Brain microvascular endothelial cell (primary cell): ENCODE measurements at regions not wholly inside any gene's neighbourhood (a gene's known extent, or its start where the extent isn't known, plus 50 kb on each side); places are given as distances from the start of the nearest gene placed in this dataset.
"Not testable (repeated sequence)": the region's sequence is repeated elsewhere in the genome, so short reads cannot be mapped to it uniquely, and the experiment has no call there.

Experiments used
- DNase-seq: peaks from one replicate; pipeline ENCODE4 v3.0.0-alpha.2; 2020
- H3K27ac ChIP-seq: fragments of 250-450 bp; sonication (Bioruptor Pico); 2 replicates; pipeline ENCODE4 v1.5.1; 2020; ENCODE audit warnings: mild to moderate bottlenecking, moderate library complexity
- H3K27me3 ChIP-seq: fragments of 250-450 bp; sonication (Bioruptor Pico); replicated peaks from 2 replicates; pipeline ENCODE4 v1.5.1; 2020; ENCODE audit warnings: mild to moderate bottlenecking
- H3K36me3 ChIP-seq: fragments of 250-450 bp; sonication (Bioruptor Pico); replicated peaks from 2 replicates; pipeline ENCODE4 v1.5.1; 2020; ENCODE audit warnings: mild to moderate bottlenecking
- H3K4me3 ChIP-seq: 2 replicates; pipeline ENCODE4 v1.5.1; 2011; ENCODE audit warnings: low read depth, mild to moderate bottlenecking, control low read depth, low read length, moderate library complexity
- in situ Hi-C: cut with HindIII; loops from 2 replicates; pipeline ENCODE4 v1.10.0; 2017; ENCODE audit warnings: low sequenced_read_pairs, low pct_ligation_motif_present
- TF ChIP-seq, protein P1 (sequence below): IDR thresholded peaks from 2 replicates; pipeline ENCODE4 v1.5.1; 2011; ENCODE audit warnings: low read depth, mild to moderate bottlenecking, moderate library complexity, low read length, control low read depth, inconsistent platforms; ENCODE audit errors: missing control alignments

DNA sequence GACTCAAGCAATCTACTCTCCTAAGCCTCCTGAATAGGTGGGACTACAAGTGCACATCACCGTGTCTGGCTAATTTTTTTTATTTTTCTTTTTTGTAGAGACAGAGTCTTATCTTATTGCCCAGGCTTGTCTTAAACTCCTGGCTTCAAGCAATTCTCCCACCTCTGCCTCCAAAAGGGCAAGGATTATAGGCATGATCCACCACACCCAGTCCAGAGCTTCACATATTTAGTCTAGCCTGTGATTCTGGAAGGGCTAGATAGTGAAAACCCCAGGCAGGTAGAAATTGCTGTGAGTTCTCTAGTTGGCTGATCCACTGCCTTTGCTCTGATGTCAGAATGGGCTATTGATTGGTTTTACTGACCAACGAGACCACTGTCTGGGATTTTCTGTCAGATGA is 854.6 kb upstream of the MIR17HG start:
- in situ Hi-C loops, result no loop called here
- H3K27ac ChIP-seq, result no peak overlapping the region
- DNase-seq, result no peak
- no peaks in the 10 kb centered on the region for H3K36me3 ChIP-seq
- no peaks in the 10 kb centered on the region for H3K27me3 ChIP-seq
- no peak overlapping the region for H3K4me3 ChIP-seq
- TF ChIP-seq, protein P1, sequence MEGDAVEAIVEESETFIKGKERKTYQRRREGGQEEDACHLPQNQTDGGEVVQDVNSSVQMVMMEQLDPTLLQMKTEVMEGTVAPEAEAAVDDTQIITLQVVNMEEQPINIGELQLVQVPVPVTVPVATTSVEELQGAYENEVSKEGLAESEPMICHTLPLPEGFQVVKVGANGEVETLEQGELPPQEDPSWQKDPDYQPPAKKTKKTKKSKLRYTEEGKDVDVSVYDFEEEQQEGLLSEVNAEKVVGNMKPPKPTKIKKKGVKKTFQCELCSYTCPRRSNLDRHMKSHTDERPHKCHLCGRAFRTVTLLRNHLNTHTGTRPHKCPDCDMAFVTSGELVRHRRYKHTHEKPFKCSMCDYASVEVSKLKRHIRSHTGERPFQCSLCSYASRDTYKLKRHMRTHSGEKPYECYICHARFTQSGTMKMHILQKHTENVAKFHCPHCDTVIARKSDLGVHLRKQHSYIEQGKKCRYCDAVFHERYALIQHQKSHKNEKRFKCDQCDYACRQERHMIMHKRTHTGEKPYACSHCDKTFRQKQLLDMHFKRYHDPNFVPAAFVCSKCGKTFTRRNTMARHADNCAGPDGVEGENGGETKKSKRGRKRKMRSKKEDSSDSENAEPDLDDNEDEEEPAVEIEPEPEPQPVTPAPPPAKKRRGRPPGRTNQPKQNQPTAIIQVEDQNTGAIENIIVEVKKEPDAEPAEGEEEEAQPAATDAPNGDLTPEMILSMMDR, result no peak

DNA sequence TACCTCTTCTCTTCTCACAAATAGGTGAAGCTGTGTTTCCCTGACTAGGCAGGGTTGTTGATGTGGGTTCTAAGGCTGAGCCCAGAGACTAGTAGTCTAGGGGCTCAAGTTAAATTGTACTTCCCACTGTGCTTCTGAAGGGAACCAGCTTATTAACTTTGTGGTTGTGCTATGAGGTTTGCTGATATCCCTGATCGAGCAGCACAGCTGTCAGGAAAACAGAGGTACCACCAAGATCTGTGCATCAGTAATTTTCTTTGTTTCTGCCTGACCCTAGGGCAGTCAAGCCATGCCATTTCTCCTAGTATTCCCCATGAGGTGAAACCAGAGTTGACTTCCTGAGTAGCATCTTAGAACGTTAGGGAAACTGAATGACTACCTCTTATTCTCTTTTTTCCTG is 853.8 kb upstream of the MIR17HG start:
- Histone ChIP-seq H3K4me3 (no peak overlapping the region), H3K27me3 (no peaks in the 10 kb centered on the region), H3K27ac (no peak overlapping the region), H3K36me3 (no peaks in the 10 kb centered on the region)
- TF ChIP-seq, protein P1, result no peak
- DNase-seq, result no peak
- in situ Hi-C loops, result no loop called here

DNA sequence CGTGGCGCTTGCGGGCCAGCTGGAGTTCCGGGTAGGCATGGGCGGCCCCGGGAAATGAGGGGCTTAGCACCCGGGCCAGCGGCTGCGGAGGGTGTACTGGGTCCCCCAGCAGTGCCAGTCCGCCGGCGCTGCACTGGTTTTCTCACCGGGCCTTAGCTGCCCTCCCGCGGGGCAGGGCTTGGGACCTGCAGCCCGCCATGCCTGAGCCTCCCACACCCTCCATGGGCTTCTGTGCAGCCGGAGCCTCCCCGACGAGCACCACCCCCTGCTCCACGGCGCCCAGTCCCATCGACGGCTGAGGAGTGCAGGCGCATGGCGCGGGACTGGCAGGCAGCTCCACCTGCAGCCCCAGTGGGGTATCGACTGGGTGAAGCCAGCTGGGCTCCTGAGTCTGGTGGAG is 852.6 kb upstream of the MIR17HG start:
- H3K27ac ChIP-seq, H3K27me3 ChIP-seq, H3K36me3 ChIP-seq, DNase-seq, H3K4me3 ChIP-seq, in situ Hi-C loops: not testable (repeated sequence)

DNA sequence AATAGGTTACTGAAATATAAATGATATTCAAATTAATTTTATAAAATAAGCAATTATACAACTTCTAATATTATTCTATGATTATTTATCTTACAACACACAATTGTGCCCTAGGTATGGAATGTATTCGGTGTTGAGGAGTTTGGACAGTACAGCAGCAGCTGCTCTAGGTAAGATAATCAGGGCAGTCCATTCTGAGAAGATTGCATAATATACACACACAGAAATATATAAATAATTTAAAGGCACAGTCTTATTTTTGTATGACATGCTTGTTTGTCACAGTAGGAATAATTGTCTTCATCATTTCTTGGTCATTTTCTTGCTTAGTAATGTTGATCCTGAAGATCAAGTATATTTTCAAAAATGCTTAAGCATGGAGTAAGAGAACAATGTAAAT is 849.4 kb upstream of the MIR17HG start:
- no peak for DNase-seq
- no peaks in the 10 kb centered on the region for H3K27me3 ChIP-seq
- TF ChIP-seq, protein P1, result no peak
- in situ Hi-C loops, result no loop called here
- H3K27ac ChIP-seq, result no peak overlapping the region
- no peaks in the 10 kb centered on the region for H3K36me3 ChIP-seq
- no peak overlapping the region for H3K4me3 ChIP-seq

DNA sequence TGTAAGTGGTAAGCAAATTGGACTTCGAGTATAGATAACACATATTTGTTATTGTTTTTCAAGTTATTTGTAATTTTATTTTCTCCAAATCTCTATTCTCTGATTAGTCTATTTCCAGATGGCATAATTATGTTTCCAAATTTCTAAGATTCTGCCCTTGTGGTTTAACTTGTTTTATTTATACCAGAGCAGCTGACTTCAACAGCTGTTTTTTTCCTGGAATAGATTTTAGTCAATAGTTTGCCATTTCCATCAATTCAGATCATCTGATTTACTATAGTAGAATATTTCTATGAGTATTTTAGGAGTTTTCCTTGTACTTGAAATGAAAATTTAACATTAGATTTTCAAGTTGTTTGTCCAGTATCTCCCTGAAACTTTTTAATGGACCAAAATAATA is 848.7 kb upstream of the MIR17HG start:
- Histone ChIP-seq H3K4me3 (no peak overlapping the region), H3K36me3 (no peaks in the 10 kb centered on the region), H3K27ac (no peak overlapping the region), H3K27me3 (no peaks in the 10 kb centered on the region)
- TF ChIP-seq, protein P1, result no peak
- no peak for DNase-seq
- in situ Hi-C loops, result no loop called here

DNA sequence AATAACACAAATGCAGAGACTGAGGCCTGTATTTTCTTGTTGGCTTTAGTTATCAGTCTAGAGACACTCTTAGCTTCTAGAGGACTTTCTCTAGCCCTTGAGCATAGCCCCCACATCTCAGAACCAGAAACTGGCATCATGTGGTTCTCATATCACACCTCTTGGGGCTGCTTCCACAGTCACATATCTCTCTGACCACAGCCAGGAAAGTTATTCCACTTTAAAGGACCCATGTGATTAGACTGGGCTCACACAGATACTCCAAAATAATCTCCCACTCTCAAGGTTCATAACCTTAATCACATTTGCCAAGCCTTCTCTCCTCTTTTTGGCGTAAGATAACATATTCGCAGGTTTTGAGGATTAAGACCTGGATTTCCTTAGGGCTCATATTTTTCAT is 846.9 kb upstream of the MIR17HG start:
- TF ChIP-seq, protein P1, result no peak
- H3K36me3 ChIP-seq, result no peaks in the 10 kb centered on the region
- in situ Hi-C loops, result no loop called here

More for the DNA sequence above, 846.9 kb upstream of the MIR17HG start:
- Histone ChIP-seq H3K4me3 (no peak overlapping the region), H3K27me3 (no peaks in the 10 kb centered on the region), H3K27ac (no peak overlapping the region)
- DNase-seq, result no peak
